GM12878 (cell line): ENCODE measurements at regions not wholly inside any gene's neighbourhood (a gene's known extent, or its start where the extent isn't known, plus 50 kb on each side); places are given as distances from the start of the nearest gene placed in this dataset.

ENCODE experiments used
- CTCF ChIP-seq, 3 experiments: IDR thresholded peaks in 2 of 3; conservative IDR thresholded peaks in 1 of 3; 2 replicates each; pipeline ENCODE4 v1.5.1; 2011; ENCODE audit warnings: low read depth in 3 of 3, low read length in 3 of 3, mild to moderate bottlenecking in 3 of 3, control low read depth in 2 of 3, moderate library complexity in 2 of 3, inconsistent platforms in 1 of 3, mixed read lengths in 1 of 3; ENCODE audit not compliant: control insufficient read depth in 2 of 3, insufficient read depth in 1 of 3; ENCODE audit errors: extremely low read depth in 1 of 3
- EZH2 ChIP-seq: IDR thresholded peaks from 2 replicates; pipeline ENCODE4 v1.6.1; 2012; ENCODE audit warnings: low read depth, mild to moderate bottlenecking, control low read depth, inconsistent platforms, low read length, borderline replicate concordance; ENCODE audit not compliant: control insufficient read depth
- HCFC1 ChIP-seq: fragments of 150-350 bp; IDR thresholded peaks from 2 replicates; pipeline ENCODE4 v1.6.1; 2014; ENCODE audit warnings: low read length
- JUNB ChIP-seq: IDR thresholded peaks from 2 replicates; pipeline ENCODE4 v1.6.1; 2016; ENCODE audit warnings: antibody characterized with exemption, mild to moderate bottlenecking
- POLR2AphosphoS2 ChIP-seq: IDR thresholded peaks from 2 replicates; pipeline ENCODE4 v1.6.1; 2011; ENCODE audit warnings: low read depth, mild to moderate bottlenecking, low read length, improper control_type of control experiment, moderate library complexity
- RAD21 ChIP-seq: IDR thresholded peaks from 2 replicates; pipeline ENCODE4 v1.6.1; 2011; ENCODE audit warnings: mild to moderate bottlenecking, low read depth, low read length, moderate library complexity; ENCODE audit not compliant: insufficient read depth
- RELA ChIP-seq: fragments of 450-650 bp; IDR thresholded peaks from 2 replicates; pipeline ENCODE4 v1.8.0; 2014; ENCODE audit warnings: borderline replicate concordance; ENCODE audit not compliant: partially characterized antibody
- TAF1 ChIP-seq: IDR thresholded peaks from 2 replicates; pipeline ENCODE4 v1.6.1; 2011; ENCODE audit warnings: mild to moderate bottlenecking, low read depth, low read length, borderline replicate concordance
- ZBED1 ChIP-seq: IDR thresholded peaks from 2 replicates; pipeline ENCODE4 v1.6.1; 2016; ENCODE audit warnings: borderline replicate concordance
- TF ChIP-seq, protein P1 (sequence below): IDR thresholded peaks from 2 replicates; pipeline ENCODE4 v1.6.1; 2012; ENCODE audit warnings: mild to moderate bottlenecking, low read depth, low read length

DNA sequence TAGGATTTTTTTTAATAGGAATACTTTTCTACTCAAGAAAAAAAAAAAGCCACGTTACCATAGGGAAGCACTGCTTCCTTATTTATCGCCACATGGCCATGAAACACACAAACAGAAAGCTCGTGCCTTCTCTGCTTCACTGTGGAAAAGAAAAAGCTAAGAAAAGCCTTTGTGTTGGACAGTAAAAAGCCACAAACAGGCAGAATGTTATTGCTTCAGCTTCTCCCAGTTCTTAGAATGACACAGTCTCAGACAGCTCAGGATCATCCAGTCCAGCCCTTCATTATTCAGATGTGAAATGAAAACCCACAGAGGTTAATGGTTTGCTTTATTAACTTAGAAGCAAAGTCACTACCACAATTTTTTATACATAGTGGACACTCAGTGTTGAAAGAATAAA, 181.6 kb upstream of the NOCT start:
- TF ChIP-seq JUNB (no peak), ZBED1 (no peak), CTCF (IDR thresholded peaks at IDR 0.05 in 2 of 3, conservative IDR thresholded peaks at IDR 0.05 in 1 of 3; ENCODE audit: control insufficient read depth in 2 of 3, extremely low read depth in 1 of 3, insufficient read depth in 1 of 3, low read depth in 3 of 3, low read length in 3 of 3) (no peak), POLR2AphosphoS2 (no peak), RELA (no peak), EZH2 (no peak), HCFC1 (no peak), TAF1 (no peak), RAD21 (no peak)
- TF ChIP-seq, protein P1, sequence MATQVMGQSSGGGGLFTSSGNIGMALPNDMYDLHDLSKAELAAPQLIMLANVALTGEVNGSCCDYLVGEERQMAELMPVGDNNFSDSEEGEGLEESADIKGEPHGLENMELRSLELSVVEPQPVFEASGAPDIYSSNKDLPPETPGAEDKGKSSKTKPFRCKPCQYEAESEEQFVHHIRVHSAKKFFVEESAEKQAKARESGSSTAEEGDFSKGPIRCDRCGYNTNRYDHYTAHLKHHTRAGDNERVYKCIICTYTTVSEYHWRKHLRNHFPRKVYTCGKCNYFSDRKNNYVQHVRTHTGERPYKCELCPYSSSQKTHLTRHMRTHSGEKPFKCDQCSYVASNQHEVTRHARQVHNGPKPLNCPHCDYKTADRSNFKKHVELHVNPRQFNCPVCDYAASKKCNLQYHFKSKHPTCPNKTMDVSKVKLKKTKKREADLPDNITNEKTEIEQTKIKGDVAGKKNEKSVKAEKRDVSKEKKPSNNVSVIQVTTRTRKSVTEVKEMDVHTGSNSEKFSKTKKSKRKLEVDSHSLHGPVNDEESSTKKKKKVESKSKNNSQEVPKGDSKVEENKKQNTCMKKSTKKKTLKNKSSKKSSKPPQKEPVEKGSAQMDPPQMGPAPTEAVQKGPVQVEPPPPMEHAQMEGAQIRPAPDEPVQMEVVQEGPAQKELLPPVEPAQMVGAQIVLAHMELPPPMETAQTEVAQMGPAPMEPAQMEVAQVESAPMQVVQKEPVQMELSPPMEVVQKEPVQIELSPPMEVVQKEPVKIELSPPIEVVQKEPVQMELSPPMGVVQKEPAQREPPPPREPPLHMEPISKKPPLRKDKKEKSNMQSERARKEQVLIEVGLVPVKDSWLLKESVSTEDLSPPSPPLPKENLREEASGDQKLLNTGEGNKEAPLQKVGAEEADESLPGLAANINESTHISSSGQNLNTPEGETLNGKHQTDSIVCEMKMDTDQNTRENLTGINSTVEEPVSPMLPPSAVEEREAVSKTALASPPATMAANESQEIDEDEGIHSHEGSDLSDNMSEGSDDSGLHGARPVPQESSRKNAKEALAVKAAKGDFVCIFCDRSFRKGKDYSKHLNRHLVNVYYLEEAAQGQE: no peak
